GM13976 (cell line): ENCODE measurements at regions not wholly inside any gene's neighbourhood (a gene's known extent, or its start where the extent isn't known, plus 50 kb on each side); places are given as distances from the start of the nearest gene placed in this dataset.

ENCODE experiments used
- DNase-seq: peaks from one replicate; pipeline ENCODE4 v3.0.0; 2012; ENCODE audit warnings: low spot score
- in situ Hi-C: fragments of 300-500 bp; cut with MboI; formaldehyde crosslinking; loops from one replicate; pipeline ENCODE4 v1.12.0; 2022; ENCODE audit warnings: low sequenced_read_pairs, mixed read lengths, inconsistent platforms; ENCODE audit not compliant: unreplicated experiment
- TF ChIP-seq, protein P1 (sequence below): IDR thresholded peaks from 2 replicates; pipeline ENCODE4 v1.5.1; 2012; ENCODE audit warnings: borderline replicate concordance, mild to moderate bottlenecking; ENCODE audit not compliant: insufficient read depth; ENCODE audit errors: extremely low read depth, missing control alignments, control extremely low read depth

DNA sequence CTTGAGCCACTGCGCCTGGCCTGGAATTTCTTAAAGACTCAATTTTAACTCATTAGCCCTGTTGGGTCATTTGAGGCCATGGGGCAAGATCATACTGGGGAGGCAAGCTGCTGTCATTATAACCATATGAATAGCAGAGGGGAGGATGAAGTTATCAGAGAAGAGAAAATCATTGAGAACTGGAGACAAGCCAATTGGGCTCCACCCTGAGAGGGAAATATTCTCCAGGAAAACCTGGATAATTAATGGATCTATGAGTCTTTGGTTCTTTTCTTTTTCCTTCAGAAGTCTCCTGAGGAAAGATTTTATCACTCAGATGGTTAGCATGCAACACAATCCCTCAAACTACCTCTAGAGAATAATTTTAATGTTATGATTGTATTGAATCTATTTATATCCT, 569.6 kb upstream of the TUSC1 start:
- in situ Hi-C loops, result no loop called here
- DNase-seq, result no peak
- TF ChIP-seq, protein P1, sequence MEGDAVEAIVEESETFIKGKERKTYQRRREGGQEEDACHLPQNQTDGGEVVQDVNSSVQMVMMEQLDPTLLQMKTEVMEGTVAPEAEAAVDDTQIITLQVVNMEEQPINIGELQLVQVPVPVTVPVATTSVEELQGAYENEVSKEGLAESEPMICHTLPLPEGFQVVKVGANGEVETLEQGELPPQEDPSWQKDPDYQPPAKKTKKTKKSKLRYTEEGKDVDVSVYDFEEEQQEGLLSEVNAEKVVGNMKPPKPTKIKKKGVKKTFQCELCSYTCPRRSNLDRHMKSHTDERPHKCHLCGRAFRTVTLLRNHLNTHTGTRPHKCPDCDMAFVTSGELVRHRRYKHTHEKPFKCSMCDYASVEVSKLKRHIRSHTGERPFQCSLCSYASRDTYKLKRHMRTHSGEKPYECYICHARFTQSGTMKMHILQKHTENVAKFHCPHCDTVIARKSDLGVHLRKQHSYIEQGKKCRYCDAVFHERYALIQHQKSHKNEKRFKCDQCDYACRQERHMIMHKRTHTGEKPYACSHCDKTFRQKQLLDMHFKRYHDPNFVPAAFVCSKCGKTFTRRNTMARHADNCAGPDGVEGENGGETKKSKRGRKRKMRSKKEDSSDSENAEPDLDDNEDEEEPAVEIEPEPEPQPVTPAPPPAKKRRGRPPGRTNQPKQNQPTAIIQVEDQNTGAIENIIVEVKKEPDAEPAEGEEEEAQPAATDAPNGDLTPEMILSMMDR, result no peak

DNA sequence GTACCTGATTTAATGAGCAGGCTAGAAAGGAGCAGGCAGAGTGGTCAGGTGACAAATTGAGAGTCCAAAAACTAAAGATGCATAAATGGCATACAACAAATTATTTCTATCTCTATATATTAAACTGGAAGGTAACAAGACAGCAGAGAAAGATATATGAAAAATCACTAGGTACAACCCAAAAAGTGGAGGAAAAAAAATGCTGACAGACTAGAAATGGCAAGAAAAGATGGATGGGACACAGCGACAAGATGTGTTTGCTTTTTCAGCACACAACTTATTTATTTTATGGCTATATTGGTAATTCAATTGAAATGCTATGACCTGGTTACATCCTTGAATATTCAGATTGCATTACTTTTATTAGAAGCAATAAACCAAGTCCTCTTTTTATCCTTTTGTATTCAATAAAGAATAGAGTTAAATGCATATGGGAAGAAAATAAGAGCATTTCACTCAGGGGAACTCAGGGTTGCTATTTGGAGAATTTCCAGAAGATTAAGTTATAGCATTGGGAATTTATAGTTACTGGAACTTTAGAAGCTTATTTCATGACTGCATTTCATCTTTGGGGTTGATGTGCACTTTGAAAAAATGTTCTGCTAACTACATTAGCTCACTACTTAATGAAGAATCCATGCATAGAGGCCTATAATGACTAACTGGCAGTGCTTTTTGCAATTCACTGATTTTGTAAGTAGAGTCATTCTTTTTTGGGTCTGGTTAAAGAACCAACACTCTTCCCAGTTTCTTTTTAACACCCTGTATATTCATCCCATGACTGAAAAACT, 566.6 kb upstream of the TUSC1 start:
- TF ChIP-seq, protein P1, result no peak
- no peak for DNase-seq
- in situ Hi-C loops, result no loop called here

DNA sequence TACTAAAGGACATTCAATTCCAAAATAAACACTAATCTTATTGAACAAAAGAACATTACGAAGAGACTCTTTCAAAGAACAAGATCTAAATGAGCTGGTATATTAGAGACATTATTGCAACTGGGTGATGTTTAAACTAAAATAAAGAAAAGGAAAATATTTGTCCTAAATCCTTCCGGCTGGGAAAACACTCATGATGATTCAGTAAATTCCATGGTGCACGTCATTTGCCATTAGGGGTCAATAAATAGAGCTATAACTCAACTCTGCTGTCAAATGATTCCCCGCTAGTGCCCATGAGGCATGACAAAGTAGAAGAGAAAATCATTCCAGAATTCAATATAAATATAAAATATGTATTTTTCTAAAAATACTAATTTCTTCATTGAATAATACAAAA, 565.5 kb upstream of the TUSC1 start:
- TF ChIP-seq, protein P1, result no peak
- no peak for DNase-seq
- in situ Hi-C loops, result no loop called here

DNA sequence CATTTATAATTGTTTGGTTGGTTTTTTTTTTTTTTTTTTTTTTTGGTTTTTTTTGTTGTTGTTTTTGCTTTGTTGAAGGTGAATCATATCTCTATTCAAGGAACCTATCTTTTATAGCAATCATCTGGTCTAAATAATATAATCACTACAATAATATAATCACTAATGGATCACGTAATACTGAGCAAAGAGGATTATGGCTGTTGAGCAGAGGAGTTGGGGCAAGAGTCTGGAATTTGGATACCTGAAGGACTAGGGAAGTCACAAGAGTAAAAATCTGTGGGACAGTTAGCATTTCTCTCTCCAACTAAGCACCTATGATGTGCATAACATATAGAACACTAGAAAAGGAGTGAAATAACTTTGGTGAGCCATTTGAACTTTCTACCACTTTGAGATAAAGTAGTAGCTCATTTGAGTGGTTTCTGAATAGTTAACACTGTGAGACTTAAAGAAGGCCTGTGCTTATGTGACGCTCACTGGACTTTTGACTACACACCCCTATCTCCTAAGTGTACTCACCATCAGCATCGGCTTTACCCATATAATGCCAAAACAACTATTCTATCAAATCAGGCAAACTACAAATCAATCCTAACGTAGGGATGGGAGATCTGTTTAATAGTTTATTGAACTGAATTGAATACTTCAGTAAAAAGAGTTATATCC, 564.9 kb upstream of the TUSC1 start:
- TF ChIP-seq, protein P1, result no peak
- DNase-seq, result no peak
- in situ Hi-C loops, result no loop called here

DNA sequence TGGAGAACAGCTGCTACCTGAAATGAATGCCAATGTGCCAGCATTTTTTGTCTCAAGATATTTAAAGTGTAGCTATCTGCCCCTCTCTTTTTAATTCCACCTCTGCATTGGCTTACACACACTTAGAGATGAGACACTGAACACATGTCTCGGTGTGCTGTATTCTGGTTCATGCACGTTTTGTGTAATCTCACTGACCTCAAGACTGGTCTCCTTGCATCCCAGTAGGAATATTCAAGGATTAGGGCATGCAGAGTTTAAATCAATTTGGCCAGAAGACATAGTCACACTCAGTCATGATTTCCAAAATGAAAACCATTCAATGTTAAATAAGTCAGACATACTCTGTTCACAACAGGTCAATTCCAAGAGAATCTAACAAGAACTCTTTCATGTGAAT, 561.8 kb upstream of the TUSC1 start:
- in situ Hi-C loops, result no loop called here
- DNase-seq, result no peak
- TF ChIP-seq, protein P1, result no peak

DNA sequence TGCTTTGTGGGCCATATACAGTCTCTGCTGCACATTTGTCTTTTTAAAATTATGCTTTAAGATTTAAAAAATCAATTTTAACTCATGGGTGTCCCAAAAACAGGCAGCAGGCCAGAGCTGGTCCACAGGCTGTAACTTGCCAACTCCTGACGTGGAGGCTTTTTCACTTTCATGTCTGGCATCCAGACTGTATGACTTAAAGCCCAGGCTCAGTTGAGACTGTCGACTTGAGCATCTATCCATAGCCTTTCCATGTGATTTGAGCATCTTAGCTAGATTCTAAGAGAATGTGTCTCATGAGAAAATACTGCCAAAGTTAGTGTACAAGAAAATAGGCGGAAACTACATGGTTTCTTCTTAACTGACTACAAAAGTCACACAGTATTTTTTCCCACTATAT, 559.0 kb upstream of the TUSC1 start:
- TF ChIP-seq, protein P1, result no peak
- in situ Hi-C loops, result no loop called here
- no peak for DNase-seq
